HG03060 (cell line): ENCODE measurements at regions not wholly inside any gene's neighbourhood (a gene's known extent, or its start where the extent isn't known, plus 50 kb on each side); places are given as distances from the start of the nearest gene placed in this dataset.

Source experiments
- ATAC-seq: cut with Tn5 transposase; IDR thresholded peaks from one replicate; pipeline ENCODE4 v1.9.1; 2021; ENCODE audit warnings: low read depth, moderate number of reproducible peaks; ENCODE audit not compliant: unreplicated experiment

- ATAC-seq: no peak
Observed at GRCh38 chr6:44656691-44657090, 269.2 kb downstream of the CDC5L start.

DNA sequence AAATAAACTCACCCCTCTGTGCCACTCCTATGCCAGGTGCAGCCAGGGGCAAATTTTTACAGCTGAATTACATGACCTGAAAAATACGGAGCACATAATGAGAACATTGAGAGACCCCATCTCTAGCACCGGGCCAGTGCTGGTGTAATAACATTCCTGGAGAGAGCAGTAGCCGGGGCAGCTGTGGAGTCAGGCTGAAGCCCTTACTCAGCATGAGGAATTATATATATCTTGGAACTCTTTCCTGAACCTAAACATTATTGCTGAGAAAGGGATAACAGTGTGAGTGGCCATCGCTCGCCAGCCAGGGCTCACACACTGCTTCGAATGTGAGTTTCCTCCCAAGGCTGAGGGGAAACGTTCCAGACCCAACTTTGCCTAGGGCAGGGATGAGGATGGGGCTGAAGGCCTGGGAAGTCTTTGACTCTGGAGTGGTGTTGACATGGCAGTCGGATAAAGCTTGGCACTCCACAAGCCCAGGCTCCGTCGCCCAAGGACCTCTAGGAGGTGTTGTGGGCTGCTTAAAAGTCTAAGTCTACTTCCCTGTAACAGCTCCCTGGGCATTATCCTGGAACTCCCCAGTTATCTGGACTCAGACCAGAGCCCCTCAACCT, 269.8 kb downstream of the CDC5L start:
- ATAC-seq: no peak

DNA sequence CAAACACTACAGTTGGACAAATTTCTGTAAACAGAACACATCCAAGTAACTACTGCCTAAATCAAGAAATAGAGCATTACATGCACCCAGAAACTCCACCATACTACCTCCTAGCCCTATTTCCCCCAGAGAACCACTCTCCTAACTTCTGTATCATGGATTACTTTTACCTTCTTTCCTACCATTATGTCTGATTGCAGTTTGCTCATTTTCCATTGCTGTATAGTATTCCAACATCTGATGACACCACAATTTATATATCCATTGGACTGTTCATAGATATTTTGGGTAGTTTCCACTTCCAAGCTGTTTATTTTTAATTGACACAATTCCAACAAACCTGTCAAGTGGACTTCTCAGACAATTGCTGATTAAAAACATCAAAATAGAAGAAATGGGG, 271.1 kb downstream of the CDC5L start:
- ATAC-seq: no peak

DNA sequence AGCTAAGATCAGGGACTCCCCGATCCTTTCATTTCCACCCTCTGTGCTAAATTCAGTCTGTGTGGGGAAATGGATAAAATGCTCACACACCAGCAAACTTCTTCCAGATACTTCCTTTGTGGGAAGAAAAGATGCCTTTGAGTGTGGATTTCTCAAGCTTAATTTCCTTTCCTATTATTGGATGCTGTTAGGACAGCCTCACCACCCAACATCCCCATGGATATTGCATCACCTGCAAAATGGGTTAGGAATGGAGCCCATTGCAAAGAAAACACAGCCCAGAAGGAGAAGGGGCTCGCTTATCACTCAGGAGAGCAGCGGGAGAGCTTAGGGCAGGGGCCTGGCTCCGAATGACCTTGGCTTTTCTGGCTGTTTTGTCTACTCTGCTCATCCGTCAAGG, 272.2 kb downstream of the CDC5L start:
- no peak for ATAC-seq

DNA sequence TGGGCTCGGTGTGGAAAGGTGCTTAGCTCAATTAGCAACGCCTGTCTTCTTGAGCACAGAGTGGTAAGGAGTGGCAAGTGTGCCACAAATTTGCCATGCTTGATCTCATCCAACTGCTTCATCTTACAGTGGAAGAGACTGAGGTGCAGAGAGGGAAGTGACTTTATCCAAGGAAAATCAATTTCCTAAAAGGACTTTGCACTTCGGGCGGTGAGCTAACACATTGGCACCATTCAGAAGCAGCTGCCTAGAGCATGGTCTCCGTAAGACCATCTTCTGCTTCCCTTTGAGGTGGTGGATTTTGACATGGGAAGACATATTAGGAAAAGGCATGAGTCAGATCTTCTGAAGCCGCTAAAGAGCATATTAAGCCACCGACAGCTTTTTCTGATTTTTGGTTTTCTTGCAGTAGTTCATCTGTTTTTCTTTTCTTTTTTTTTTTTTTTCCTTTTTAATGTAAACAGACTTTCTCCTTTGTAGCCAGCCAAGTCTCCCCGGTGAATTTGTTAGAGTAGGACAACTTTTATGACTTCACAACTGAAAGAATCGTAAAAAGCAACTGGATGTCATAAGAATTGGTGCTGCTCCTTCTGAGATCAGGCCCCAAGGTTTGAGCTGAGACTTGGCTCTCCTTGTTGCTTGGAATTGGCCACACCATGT, 273.2 kb downstream of the CDC5L start:
- ATAC-seq: no peak

DNA sequence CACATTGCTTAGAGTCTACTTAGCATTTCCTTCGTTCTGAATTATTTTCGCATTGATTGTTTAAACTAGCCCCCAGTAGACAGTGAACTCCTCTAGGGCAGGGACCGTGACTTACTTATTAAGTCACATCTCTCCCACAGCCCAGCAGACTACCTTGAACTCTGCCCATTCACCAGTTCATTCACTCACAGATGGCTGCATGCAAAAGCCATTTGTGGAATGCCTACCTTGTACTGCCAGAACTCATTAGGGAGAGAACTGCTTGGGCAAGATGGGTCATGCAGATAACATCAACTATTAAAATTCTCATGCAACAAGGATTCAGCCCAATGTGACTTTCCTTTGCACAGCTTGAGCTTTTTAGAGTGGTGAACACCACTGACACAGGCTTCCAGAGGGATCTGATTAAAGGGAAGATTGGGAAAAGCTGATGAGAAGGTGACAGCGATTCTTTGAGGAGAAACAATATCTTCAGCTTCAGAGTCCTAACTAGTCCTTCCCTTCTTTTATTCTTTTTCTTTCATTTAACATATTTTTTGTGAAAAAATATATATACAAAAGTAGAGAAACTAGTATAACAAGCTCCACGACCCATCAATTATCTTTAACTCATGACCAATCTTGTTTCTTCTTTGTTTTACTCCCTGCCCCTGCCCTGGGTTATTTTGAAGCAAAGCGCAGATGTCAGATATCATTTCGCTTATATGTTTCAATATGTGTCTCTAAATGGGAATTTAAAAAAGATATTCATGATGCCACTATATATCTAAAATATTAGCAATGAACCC, 273.9 kb downstream of the CDC5L start:
- ATAC-seq: no peak

GRCh38 chr6:44662461-44663121, 275.1 kb downstream of the CDC5L start:
- ATAC-seq: no peak

DNA sequence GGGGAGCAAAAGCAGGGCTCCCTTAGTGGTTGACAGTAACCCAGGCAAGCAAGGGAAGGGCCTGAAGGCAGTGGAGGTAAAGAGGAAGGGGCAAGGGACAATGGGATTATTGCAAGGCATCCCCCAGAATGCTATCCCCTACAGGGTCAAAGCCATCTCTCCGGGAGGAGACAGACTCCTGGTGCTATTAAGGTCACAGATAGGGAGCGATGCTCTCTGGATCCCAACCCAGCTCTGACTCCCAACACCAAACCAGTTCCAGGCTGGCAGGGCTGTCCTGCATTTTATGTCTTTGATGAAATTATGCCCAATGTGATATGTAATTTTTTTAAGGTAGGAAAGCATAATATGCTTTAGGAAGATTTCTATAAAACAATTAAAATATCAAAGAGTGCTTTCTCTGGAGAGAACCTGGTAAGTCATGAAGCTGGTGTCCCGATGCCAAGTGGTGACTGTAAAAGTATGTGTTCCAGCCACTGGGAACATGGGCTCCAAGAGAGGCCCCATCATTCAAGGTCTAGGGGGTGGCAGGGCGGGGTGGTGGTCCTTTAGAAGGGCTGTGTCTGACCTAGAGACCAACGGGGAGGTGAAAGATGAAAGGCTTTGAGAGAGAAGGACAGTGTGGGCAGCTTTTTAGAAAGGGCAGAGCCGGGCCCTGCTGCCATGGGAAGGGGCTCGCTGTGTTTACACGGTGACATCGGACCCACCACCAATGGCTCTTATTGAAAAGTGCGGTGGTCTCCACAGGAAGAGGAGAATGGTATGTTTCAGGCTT, 276.5 kb downstream of the CDC5L start:
- ATAC-seq: no peak

DNA sequence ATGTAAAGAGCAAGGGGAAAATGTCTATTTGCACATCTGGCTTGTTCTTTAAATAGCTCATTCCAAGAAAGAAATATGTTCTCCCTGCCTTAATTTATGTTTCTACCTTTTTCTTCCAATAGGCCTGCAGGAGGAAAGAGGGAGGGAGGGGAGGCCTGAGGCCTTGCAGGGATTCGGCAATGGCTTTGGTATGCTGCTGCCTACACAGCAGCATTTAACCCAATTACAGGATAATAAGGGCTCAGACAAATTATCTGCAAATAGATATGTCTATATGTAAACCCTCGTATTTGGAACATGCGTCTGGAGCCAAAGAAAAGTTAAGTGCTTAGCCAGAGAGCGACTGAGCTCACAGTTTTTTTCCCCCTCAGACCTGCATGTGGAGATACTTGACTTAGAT, 277.2 kb downstream of the CDC5L start:
- ATAC-seq: no peak

- no peak for ATAC-seq
Observed at GRCh38 chr6:44665143-44665542, 277.6 kb downstream of the CDC5L start.

DNA sequence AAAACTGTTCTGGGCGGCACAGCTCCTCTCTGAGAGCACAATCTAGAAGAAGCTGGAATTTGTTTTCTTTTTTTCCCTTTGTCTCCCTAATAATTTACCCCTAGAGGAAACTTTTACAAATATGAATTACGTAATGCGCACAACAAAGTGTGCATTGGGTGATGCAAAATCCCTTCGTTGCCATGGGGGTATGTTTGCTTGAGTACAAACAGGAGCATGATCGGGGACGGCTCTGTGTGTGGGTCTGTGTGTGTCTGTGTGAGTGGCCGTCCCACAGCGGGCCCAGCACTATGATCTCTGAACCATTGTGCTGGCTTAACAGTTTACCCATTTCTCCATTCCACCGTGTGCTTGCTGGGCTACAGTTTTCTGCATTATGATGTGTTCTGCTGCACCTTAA, 278.2 kb downstream of the CDC5L start:
- no peak for ATAC-seq

DNA sequence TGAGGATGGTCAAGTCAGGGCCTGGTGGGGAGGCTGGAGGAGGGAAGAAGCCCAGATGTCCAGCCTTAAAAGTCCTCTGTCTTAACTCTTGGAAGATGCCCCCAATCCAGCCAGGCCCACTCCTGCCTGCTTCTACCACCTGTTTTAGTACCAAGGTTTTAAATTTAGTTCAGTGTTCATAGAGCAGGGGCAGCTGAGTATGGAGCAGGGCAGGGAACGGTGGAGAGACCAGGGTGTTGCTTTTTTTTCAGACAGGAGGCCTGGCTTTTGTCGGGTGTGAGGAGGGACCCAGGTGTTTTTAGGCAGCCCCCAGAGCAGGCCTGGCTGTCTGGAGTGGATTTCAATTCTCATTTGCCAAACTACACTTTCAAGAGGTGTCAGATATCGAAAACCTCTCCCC, 278.8 kb downstream of the CDC5L start:
- no peak for ATAC-seq

- no peak for ATAC-seq
Observed at GRCh38 chr6:44667226-44667625, 279.7 kb downstream of the CDC5L start.

DNA sequence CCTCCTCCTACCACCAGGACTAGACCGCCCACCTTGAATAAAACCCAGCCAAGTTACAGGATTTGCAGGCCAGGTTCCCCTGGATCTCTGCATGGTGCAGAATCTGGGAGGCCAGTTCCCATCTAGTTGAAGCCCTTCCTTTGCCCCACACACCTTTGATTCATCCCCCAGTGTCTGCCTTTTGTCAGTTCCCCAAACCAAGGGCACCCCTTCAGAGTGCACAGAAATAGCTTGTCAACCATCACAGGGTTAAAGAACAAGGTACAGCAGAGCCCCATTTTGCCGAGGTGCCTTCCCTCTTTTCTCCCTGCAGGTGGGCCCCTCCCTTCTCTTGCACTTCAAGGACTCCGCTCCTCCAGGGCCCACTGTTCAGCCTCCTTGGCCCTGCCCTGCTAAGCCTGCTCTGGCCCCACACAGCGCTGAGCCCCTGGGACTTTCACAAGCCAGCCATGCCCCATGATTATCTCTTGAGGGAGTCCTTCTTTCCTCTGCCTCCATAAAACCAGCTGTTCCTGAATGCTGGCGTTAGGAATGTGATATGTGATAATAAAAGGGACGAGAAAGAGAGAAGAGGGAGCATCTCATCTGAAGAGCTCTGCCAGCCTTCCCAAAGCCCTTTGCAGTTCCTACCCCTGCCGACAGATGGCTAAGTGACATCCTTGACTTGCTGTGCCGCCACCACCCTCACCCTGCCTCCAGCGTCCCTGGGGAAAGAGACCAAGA, 280.3 kb downstream of the CDC5L start:
- no peak for ATAC-seq

DNA sequence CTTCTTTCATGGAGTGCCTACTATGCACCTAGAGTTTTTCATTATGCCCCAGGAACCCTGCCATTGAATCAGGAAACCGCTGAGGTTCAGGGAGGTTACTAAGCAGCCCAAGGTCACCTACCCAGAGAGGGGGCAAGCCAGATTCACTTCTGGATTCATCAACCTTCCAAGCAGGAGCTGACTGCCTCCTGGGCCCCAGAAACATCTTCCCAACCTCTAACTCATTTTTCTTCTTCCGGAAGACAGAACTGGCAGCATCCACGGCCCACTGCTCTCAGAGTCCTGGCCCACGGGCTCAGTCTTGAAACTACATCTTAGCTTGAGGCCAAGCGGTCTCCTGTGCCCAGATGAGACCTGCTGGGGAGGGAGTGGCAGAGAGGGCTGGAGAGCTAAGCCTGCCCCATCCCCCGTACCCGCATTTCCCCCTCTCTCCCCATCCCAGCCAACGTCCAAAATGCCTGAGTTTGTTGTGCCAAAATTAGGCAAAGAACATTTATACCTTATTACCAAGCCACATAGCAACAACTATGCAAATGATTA, 281.0 kb downstream of the CDC5L start:
- no peak for ATAC-seq

DNA sequence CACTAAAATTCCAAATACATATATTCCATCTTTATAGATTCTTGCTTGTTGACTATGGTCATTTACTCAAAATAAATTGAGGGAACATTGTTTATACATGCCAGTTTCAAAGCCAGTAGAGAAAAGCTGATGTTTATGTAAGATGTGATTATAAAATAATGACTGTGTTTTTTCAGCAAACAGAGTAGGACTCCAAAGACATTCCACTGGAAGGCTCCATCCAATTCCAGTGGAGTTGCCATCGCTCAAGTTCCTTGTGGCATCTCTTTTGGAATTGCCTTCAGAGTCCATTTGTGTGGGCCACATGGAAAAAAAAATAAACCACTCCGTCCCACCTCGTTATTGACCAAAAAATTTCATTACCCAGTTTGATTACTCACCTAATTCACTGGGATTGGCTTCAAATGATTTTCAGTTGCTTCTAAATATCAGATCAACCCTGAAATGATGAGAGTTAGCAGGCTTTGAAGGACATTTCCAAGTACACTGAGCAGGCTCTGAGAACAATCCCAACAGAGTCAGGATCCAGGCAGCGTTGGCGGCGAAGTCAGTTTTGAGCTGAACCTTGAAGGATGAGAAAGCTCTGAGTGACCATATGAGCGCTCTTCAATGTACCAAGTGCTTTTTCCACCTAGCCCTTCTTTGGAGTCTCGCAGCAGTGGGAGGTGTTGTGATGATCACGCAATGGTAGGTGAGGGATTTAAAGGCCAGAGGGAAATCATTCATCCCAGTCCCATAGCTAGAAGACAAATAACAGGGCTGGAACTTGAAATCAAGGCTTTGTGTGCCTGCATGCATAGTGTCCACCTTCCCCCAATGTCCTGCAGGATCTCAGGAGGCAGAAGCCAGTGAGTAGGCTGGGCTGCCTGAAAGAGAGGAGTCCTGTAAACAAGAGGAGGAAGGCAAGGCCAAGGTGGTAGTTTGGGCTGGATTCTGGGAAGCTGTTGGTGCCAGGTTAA, 281.7 kb downstream of the CDC5L start:
- no peak for ATAC-seq

DNA sequence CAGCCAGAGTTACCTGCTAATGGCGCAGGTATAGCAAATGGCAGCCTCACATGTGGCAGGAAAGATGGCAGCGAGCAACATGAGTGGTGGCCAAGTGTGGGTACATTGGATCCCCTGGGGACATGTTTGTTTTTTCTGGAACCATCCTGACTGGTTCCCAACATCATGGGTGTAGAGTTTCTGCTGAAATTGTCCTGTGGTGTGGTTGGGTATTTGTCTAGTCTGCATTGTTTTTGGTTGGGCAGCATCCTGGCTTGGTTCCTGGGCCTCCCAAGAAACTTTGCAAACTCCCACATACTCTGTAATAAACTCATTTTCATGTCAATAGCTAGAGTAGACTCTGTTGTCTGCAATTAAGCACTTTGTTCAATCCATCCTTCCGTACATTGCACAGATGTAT, 282.6 kb downstream of the CDC5L start:
- ATAC-seq: no peak

GRCh38 chr6:44671333-44671732, 283.8 kb downstream of the CDC5L start:
- ATAC-seq: no peak

GRCh38 chr6:44672086-44672485, 284.6 kb downstream of the CDC5L start:
- ATAC-seq: no peak
